Activated naive CD4-positive, alpha-beta T cell treated with anti-CD3 and anti-CD28 coated beads for 36 hours (primary cell): ENCODE measurements at regions not wholly inside any gene's neighbourhood (a gene's known extent, or its start where the extent isn't known, plus 50 kb on each side); places are given as distances from the start of the nearest gene placed in this dataset.
"Not testable (repeated sequence)": the region's sequence is repeated elsewhere in the genome, so short reads cannot be mapped to it uniquely, and the experiment has no call there.

Experiments
- CTCF ChIA-PET: fragments of 350-600 bp; sonication (Branson Sonifier 250); formaldehyde crosslinking; loops from one replicate; lab custom pipeline; 2021; ENCODE audit warnings: antibody characterized with exemption; lab: Charles Lee
- DNase-seq: peaks from one replicate; pipeline ENCODE4 v3.0.0-alpha.2; 2020
- H3K27ac Mint-ChIP-seq: one replicate; pipeline ENCODE4 v1.8.0; 2021; ENCODE audit warnings: mild to moderate bottlenecking, mixed read lengths
- H3K27me3 Mint-ChIP-seq: one replicate; pipeline ENCODE4 v1.8.0; 2021; ENCODE audit warnings: low read depth, mixed read lengths
- H3K36me3 Mint-ChIP-seq: one replicate; pipeline ENCODE4 v1.8.0; 2021; ENCODE audit warnings: low read depth, mixed read lengths
- H3K4me1 Mint-ChIP-seq: one replicate; pipeline ENCODE4 v1.8.0; 2021; ENCODE audit warnings: low read depth, mixed read lengths
- H3K4me3 Mint-ChIP-seq: one replicate; pipeline ENCODE4 v1.8.0; 2021; ENCODE audit warnings: mild to moderate bottlenecking, moderate library complexity, mixed read lengths
- H3K9me3 Mint-ChIP-seq: one replicate; pipeline ENCODE4 v1.8.0; 2021; ENCODE audit warnings: mixed read lengths
- intact Hi-C: fragments of 100-400 bp; cut with micrococcal nuclease; formaldehyde crosslinking; loops from one replicate; pipeline ENCODE4 v1.15.1; 2023

GRCh38 chr11:101835506-101836063 is 79.2 kb upstream of the CEP126 start:
- DNase-seq, result no peak
- Mint-ChIP-seq H3K27me3 (peaks cover 2% of the 10 kb centered on the region), H3K36me3 (no peaks in the 10 kb centered on the region), H3K9me3 (no peaks in the 10 kb centered on the region), H3K27ac (no peak overlapping the region), H3K4me1 (no peaks in the 10 kb centered on the region), H3K4me3 (no peak overlapping the region)
- CTCF ChIA-PET, result interaction anchor here (1.8 kb wide), 1 partner anchor 26 kb away, joined by 9 read pairs; no protein-coding TSS in a partner anchor
- intact Hi-C loops, result no loop called here

- H3K27ac Mint-ChIP-seq, H3K4me1 Mint-ChIP-seq, H3K27me3 Mint-ChIP-seq, intact Hi-C loops, H3K9me3 Mint-ChIP-seq, H3K36me3 Mint-ChIP-seq, H3K4me3 Mint-ChIP-seq, CTCF ChIA-PET, DNase-seq: not testable (repeated sequence)
Measured at GRCh38 chr11:101830475-101830874, 84.3 kb upstream of the CEP126 start.

- CTCF ChIA-PET, result no interaction called here
- peaks cover 2% of the 10 kb centered on the region for H3K27me3 Mint-ChIP-seq
- no peak for DNase-seq
- H3K27ac Mint-ChIP-seq, result no peak overlapping the region
- H3K4me3 Mint-ChIP-seq, result no peak overlapping the region
- H3K4me1 Mint-ChIP-seq, result no peaks in the 10 kb centered on the region
- intact Hi-C loops, result no loop called here
- H3K9me3 Mint-ChIP-seq, result no peaks in the 10 kb centered on the region
- H3K36me3 Mint-ChIP-seq, result no peaks in the 10 kb centered on the region
Measured at GRCh38 chr11:101825531-101825930, 89.3 kb upstream of the CEP126 start.

GRCh38 chr11:101817581-101817980 is 97.2 kb upstream of the CEP126 start:
- CTCF ChIA-PET, result interaction anchor here (1.5 kb wide), 1 partner anchor 190 kb away, joined by 4 read pairs; no protein-coding TSS in a partner anchor
- intact Hi-C loops, result no loop called here

GRCh38 chr11:101816613-101817012 is 98.2 kb upstream of the CEP126 start:
- DNase-seq, result no peak
- Mint-ChIP-seq H3K27ac (no peak overlapping the region), H3K36me3 (no peaks in the 10 kb centered on the region), H3K4me3 (no peak overlapping the region), H3K4me1 (no peaks in the 10 kb centered on the region), H3K27me3 (no peaks in the 10 kb centered on the region), H3K9me3 (no peaks in the 10 kb centered on the region)
- intact Hi-C loops, result no loop called here
- CTCF ChIA-PET, result interaction anchor here (1.5 kb wide), 1 partner anchor 191 kb away, joined by 4 read pairs; no protein-coding TSS in a partner anchor

More at GRCh38 chr11:101817581-101817980, 97.2 kb upstream of the CEP126 start:
- Mint-ChIP-seq H3K27ac (no peak overlapping the region), H3K9me3 (no peaks in the 10 kb centered on the region), H3K36me3 (no peaks in the 10 kb centered on the region), H3K4me3 (no peak overlapping the region), H3K4me1 (no peaks in the 10 kb centered on the region), H3K27me3 (no peaks in the 10 kb centered on the region)
- no peak for DNase-seq

- Mint-ChIP-seq H3K4me3 (no peak overlapping the region), H3K9me3 (no peaks in the 10 kb centered on the region), H3K27ac (no peak overlapping the region), H3K27me3 (no peaks in the 10 kb centered on the region), H3K4me1 (no peaks in the 10 kb centered on the region), H3K36me3 (no peaks in the 10 kb centered on the region)
- no peak for DNase-seq
- CTCF ChIA-PET, result no interaction called here
- intact Hi-C loops, result no loop called here
Measured at GRCh38 chr11:101812546-101812945, 102.3 kb upstream of the CEP126 start.

- no peak for DNase-seq
- no peaks in the 10 kb centered on the region for H3K9me3 Mint-ChIP-seq
- no peaks in the 10 kb centered on the region for H3K27me3 Mint-ChIP-seq
- no peaks in the 10 kb centered on the region for H3K36me3 Mint-ChIP-seq
- H3K4me1 Mint-ChIP-seq, result no peaks in the 10 kb centered on the region
- H3K27ac Mint-ChIP-seq, result no peak overlapping the region
- CTCF ChIA-PET, result no interaction called here
- intact Hi-C loops, result no loop called here
- H3K4me3 Mint-ChIP-seq, result no peak overlapping the region
Measured at GRCh38 chr11:101810546-101810945, 104.3 kb upstream of the CEP126 start.

- no peaks in the 10 kb centered on the region for H3K9me3 Mint-ChIP-seq
Measured at GRCh38 chr11:101807531-101807930, 107.3 kb upstream of the CEP126 start.

GRCh38 chr11:101803651-101804050 is 111.2 kb upstream of the CEP126 start:
- Mint-ChIP-seq H3K27ac (no peak overlapping the region), H3K27me3 (no peaks in the 10 kb centered on the region), H3K4me3 (no peak overlapping the region), H3K4me1 (no peaks in the 10 kb centered on the region), H3K36me3 (no peaks in the 10 kb centered on the region), H3K9me3 (no peaks in the 10 kb centered on the region)
- intact Hi-C loops, result no loop called here
- CTCF ChIA-PET, result interaction anchor here (0.6 kb wide), 1 partner anchor 206 kb away, joined by 3 read pairs; no protein-coding TSS in a partner anchor
- no peak for DNase-seq

More at GRCh38 chr11:101807531-101807930, 107.3 kb upstream of the CEP126 start:
- intact Hi-C loops, result no loop called here
- H3K27me3 Mint-ChIP-seq, result no peaks in the 10 kb centered on the region
- no peaks in the 10 kb centered on the region for H3K36me3 Mint-ChIP-seq
- CTCF ChIA-PET, result no interaction called here
- no peak overlapping the region for H3K27ac Mint-ChIP-seq
- H3K4me1 Mint-ChIP-seq, result no peaks in the 10 kb centered on the region
- no peak for DNase-seq
- no peak overlapping the region for H3K4me3 Mint-ChIP-seq

- Mint-ChIP-seq H3K4me1 (no peaks in the 10 kb centered on the region), H3K9me3 (no peaks in the 10 kb centered on the region), H3K27me3 (no peaks in the 10 kb centered on the region), H3K4me3 (no peak overlapping the region), H3K36me3 (no peaks in the 10 kb centered on the region), H3K27ac (no peak overlapping the region)
- DNase-seq, result no peak
- intact Hi-C loops, result no loop called here
- CTCF ChIA-PET, result no interaction called here
Measured at GRCh38 chr11:101797335-101797734, 117.5 kb upstream of the CEP126 start.

GRCh38 chr11:101792814-101793213 is 122.0 kb upstream of the CEP126 start:
- Mint-ChIP-seq H3K27ac (no peak overlapping the region), H3K36me3 (no peaks in the 10 kb centered on the region), H3K4me1 (no peaks in the 10 kb centered on the region), H3K4me3 (no peak overlapping the region), H3K9me3 (no peaks in the 10 kb centered on the region), H3K27me3 (no peaks in the 10 kb centered on the region)
- CTCF ChIA-PET, result no interaction called here
- DNase-seq, result no peak
- intact Hi-C loops, result no loop called here

GRCh38 chr11:101786916-101787315 is 127.9 kb upstream of the CEP126 start:
- CTCF ChIA-PET, result no interaction called here
- Mint-ChIP-seq H3K36me3 (no peaks in the 10 kb centered on the region), H3K27me3 (peaks cover 3% of the 10 kb centered on the region), H3K4me1 (no peaks in the 10 kb centered on the region), H3K27ac (no peak overlapping the region), H3K4me3 (no peak overlapping the region), H3K9me3 (peaks cover 2% of the 10 kb centered on the region)
- intact Hi-C loops, result no loop called here
- DNase-seq, result no peak

GRCh38 chr11:101786421-101786820 is 128.4 kb upstream of the CEP126 start:
- H3K9me3 Mint-ChIP-seq, result peaks cover 2% of the 10 kb centered on the region
- no peak overlapping the region for H3K4me3 Mint-ChIP-seq
- H3K27me3 Mint-ChIP-seq, result peaks cover 3% of the 10 kb centered on the region
- CTCF ChIA-PET, result no interaction called here
- H3K27ac Mint-ChIP-seq, result no peak overlapping the region
- intact Hi-C loops, result no loop called here
- no peaks in the 10 kb centered on the region for H3K36me3 Mint-ChIP-seq
- no peaks in the 10 kb centered on the region for H3K4me1 Mint-ChIP-seq
- DNase-seq, result no peak
